H1 (cell line): ENCODE measurements at regions not wholly inside any gene's neighbourhood (a gene's known extent, or its start where the extent isn't known, plus 50 kb on each side); places are given as distances from the start of the nearest gene placed in this dataset.

Experiments
- CTCF ChIA-PET: fragments of 300-600 bp; sonication (Branson Sonifier 250); formaldehyde crosslinking; loops from one replicate; lab custom pipeline; 2021; ENCODE audit not compliant: partially characterized antibody; lab: Charles Lee
- POLR2A ChIA-PET: fragments of 300-600 bp; sonication (Branson Sonifier 250); formaldehyde crosslinking; loops from one replicate; lab custom pipeline; 2021; ENCODE audit warnings: inconsistent platforms; ENCODE audit not compliant: partially characterized antibody; lab: Charles Lee
- DNase-seq, 2 experiments: peaks; one replicate each; pipeline versions ENCODE4 v3.0.0 to v3.0.0-alpha.2; 2010 to 2022; ENCODE audit warnings: low spot score in 2 of 2, low read depth in 1 of 2, mixed read lengths in 1 of 2
- FAIRE-seq: peaks from 2 replicates; lab custom pipeline; 2011; peaks lifted over from hg19 to GRCh38; lab: Jason Lieb, UNC
- H2AFZ ChIP-seq: 2 replicates; pipeline ENCODE4 v1.8.1; 2012; ENCODE audit warnings: low read length, inconsistent platforms
- H2AK5ac ChIP-seq: 2 replicates; pipeline ENCODE4 v1.6.1; 2013; ENCODE audit warnings: low read depth, low read length
- H2BK120ac ChIP-seq: replicated peaks from 2 replicates; pipeline ENCODE3; 2013; ENCODE audit warnings: low read depth, low read length, inconsistent platforms
- H2BK12ac ChIP-seq: 2 replicates; pipeline ENCODE4 v1.6.1; 2013; ENCODE audit warnings: low read depth, low read length
- H2BK15ac ChIP-seq: 2 replicates; pipeline ENCODE4 v1.6.1; 2013; ENCODE audit warnings: low read length
- H2BK20ac ChIP-seq: 2 replicates; pipeline ENCODE4 v1.6.1; 2013; ENCODE audit warnings: low read length
- H2BK5ac ChIP-seq: 2 replicates; pipeline ENCODE4 v1.6.1; 2013; ENCODE audit warnings: low read depth, low read length
- H3K14ac ChIP-seq: 2 replicates; pipeline ENCODE4 v1.6.1; 2013; ENCODE audit warnings: inconsistent platforms; ENCODE audit not compliant: insufficient read length
- H3K18ac ChIP-seq: 2 replicates; pipeline ENCODE4 v1.6.1; 2013; ENCODE audit warnings: low read length; ENCODE audit errors: extremely low read depth
- H3K23ac ChIP-seq: 2 replicates; pipeline ENCODE4 v1.6.1; 2013; ENCODE audit warnings: inconsistent platforms; ENCODE audit not compliant: insufficient read length
- H3K23me2 ChIP-seq: 2 replicates; pipeline ENCODE4 v1.6.1; 2013; ENCODE audit warnings: low read depth, low read length
- H3K27ac ChIP-seq: 2 replicates; pipeline ENCODE4 v1.6.1; 2011; ENCODE audit warnings: low read depth, low read length, inconsistent platforms
- H3K27me3 ChIP-seq, 4 experiments: replicated peaks in 1 of 4; 1 replicate in 1 of 4; 2 replicates in 3 of 4; pipeline versions ENCODE4 v1.6.1 to v1.8.1; 2011 to 2013; ENCODE audit warnings: low read length in 3 of 4, mild to moderate bottlenecking in 3 of 4, inconsistent platforms in 2 of 4, mixed read lengths in 2 of 4, moderate library complexity in 1 of 4; ENCODE audit not compliant: control insufficient read depth in 3 of 4, insufficient read depth in 3 of 4; ENCODE audit errors: extremely low read depth in 1 of 4
- H3K36me3 ChIP-seq, 4 experiments: 2 replicates each; pipeline versions ENCODE4 v1.6.1 to v1.8.1; 2011 to 2013; ENCODE audit warnings: mild to moderate bottlenecking in 4 of 4, low read length in 3 of 4, moderate library complexity in 2 of 4, control low read depth in 1 of 4, inconsistent platforms in 1 of 4; ENCODE audit not compliant: insufficient read depth in 4 of 4, control insufficient read depth in 2 of 4
- H3K4ac ChIP-seq: replicated peaks from 2 replicates; pipeline ENCODE3; 2013; ENCODE audit warnings: low read length, low read depth, mixed read lengths, inconsistent platforms; ENCODE audit not compliant: insufficient read length
- H3K4me1 ChIP-seq, 4 experiments: replicated peaks in 1 of 4; 1 replicate in 1 of 4; 2 replicates in 3 of 4; pipeline versions ENCODE4 v1.6.1 to v1.8.1; 2011 to 2013; ENCODE audit warnings: low read length in 3 of 4, inconsistent platforms in 2 of 4, mixed read lengths in 1 of 4; ENCODE audit not compliant: insufficient read depth in 4 of 4, control insufficient read depth in 3 of 4
- H3K4me2 ChIP-seq, 2 experiments: 2 replicates each; pipeline versions ENCODE4 v1.6.1 to v1.8.1; 2011 to 2013; ENCODE audit warnings: low read depth in 2 of 2, low read length in 2 of 2, control low read depth in 1 of 2, inconsistent platforms in 1 of 2, mild to moderate bottlenecking in 1 of 2; ENCODE audit not compliant: insufficient read depth in 1 of 2
- H3K4me3 ChIP-seq, 4 experiments: fragments of 200-600, 300-600 bp in 1 of 4; sonication (generic), shearing (Covaris generic), sonication (Bioruptor Twin) in 1 of 4; 2 replicates each; pipeline versions ENCODE4 v1.5.1 to v1.8.1; 2011 to 2016; ENCODE audit warnings: low read length in 4 of 4, low read depth in 3 of 4, control low read depth in 2 of 4, inconsistent platforms in 2 of 4, mild to moderate bottlenecking in 2 of 4, mixed read lengths in 1 of 4, moderate library complexity in 1 of 4; ENCODE audit not compliant: insufficient read depth in 2 of 4; ENCODE audit errors: extremely low read depth in 1 of 4
- H3K56ac ChIP-seq: replicated peaks from 2 replicates; pipeline ENCODE3; 2013; ENCODE audit warnings: low read depth, mild to moderate bottlenecking, mixed read lengths, low read length, inconsistent platforms; ENCODE audit not compliant: insufficient read length
- H3K79me1 ChIP-seq: 2 replicates; pipeline ENCODE4 v1.6.1; 2013; ENCODE audit warnings: low read depth, low read length, control low read depth
- H3K79me2 ChIP-seq, 2 experiments: 2 replicates each; pipeline versions ENCODE4 v1.6.1 to v1.8.1; 2012 to 2013; ENCODE audit warnings: low read length in 2 of 2, mild to moderate bottlenecking in 2 of 2, inconsistent platforms in 1 of 2; ENCODE audit not compliant: insufficient read depth in 2 of 2, control insufficient read depth in 1 of 2
- H3K9ac ChIP-seq, 4 experiments: replicated peaks in 1 of 4; 1 replicate in 1 of 4; 2 replicates in 3 of 4; pipeline versions ENCODE4 v1.6.1 to v1.8.1; 2011 to 2013; ENCODE audit warnings: low read depth in 3 of 4, low read length in 3 of 4, control low read depth in 2 of 4, mild to moderate bottlenecking in 2 of 4, moderate library complexity in 2 of 4, inconsistent platforms in 1 of 4; ENCODE audit errors: extremely low read depth in 1 of 4
- H3K9me3 ChIP-seq, 2 experiments: 2 replicates each; pipeline versions ENCODE4 v1.6.1 to v1.8.1; 2012 to 2013; ENCODE audit warnings: mild to moderate bottlenecking in 2 of 2, moderate library complexity in 2 of 2, control low read depth in 1 of 2, inconsistent platforms in 1 of 2, low read depth in 1 of 2, low read length in 1 of 2, mixed read lengths in 1 of 2; ENCODE audit not compliant: insufficient read depth in 2 of 2
- H4K20me1 ChIP-seq, 2 experiments: replicated peaks in 1 of 2; 2 replicates each; pipeline versions ENCODE3 to v1.8.1; 2011 to 2013; ENCODE audit warnings: inconsistent platforms in 2 of 2, low read length in 2 of 2, mild to moderate bottlenecking in 1 of 2; ENCODE audit not compliant: insufficient read depth in 2 of 2, control insufficient read depth in 1 of 2
- H4K5ac ChIP-seq: 2 replicates; pipeline ENCODE4 v1.6.1; 2013; ENCODE audit warnings: low read length, low read depth, mixed read lengths, inconsistent platforms; ENCODE audit not compliant: insufficient read length
- H4K8ac ChIP-seq: 2 replicates; pipeline ENCODE4 v1.8.0; 2013; ENCODE audit warnings: mild to moderate bottlenecking, moderate library complexity, low read length, inconsistent platforms; ENCODE audit not compliant: insufficient read depth; ENCODE audit errors: extremely low read depth
- H4K91ac ChIP-seq: replicated peaks from 2 replicates; pipeline ENCODE3; 2013; ENCODE audit warnings: low read length, mixed read lengths, inconsistent platforms; ENCODE audit not compliant: insufficient read length
- BACH1 ChIP-seq: IDR thresholded peaks from 2 replicates; pipeline ENCODE4 v1.6.1; 2012; ENCODE audit warnings: low read length, improper control_type of control experiment
- EP300 ChIP-seq, 2 experiments: IDR thresholded peaks; 1 replicate in 1 of 2; 2 replicates in 1 of 2; pipeline ENCODE4 v1.6.1; 2011 to 2012; ENCODE audit warnings: low read depth in 2 of 2, low read length in 2 of 2, mild to moderate bottlenecking in 2 of 2, borderline replicate concordance in 1 of 2, inconsistent platforms in 1 of 2, moderate library complexity in 1 of 2
- FOSL1 ChIP-seq: IDR thresholded peaks from 2 replicates; pipeline ENCODE4 v1.6.1; 2011; ENCODE audit warnings: mild to moderate bottlenecking, low read depth, low read length, moderate library complexity; ENCODE audit not compliant: insufficient read depth
- NANOG ChIP-seq: IDR thresholded peaks from 2 replicates; pipeline ENCODE4 v1.6.1; 2011; ENCODE audit warnings: low read length, low read depth, mild to moderate bottlenecking, inconsistent platforms; ENCODE audit not compliant: insufficient read depth, poor library complexity, severe bottlenecking
- POU5F1 ChIP-seq: IDR thresholded peaks from 2 replicates; pipeline ENCODE4 v1.6.1; 2011; ENCODE audit warnings: low read depth, mild to moderate bottlenecking, low read length, moderate library complexity
- RNF2 ChIP-seq: fragments of 200-900, 300-1000 bp; sonication (generic); IDR thresholded peaks from 2 replicates; pipeline ENCODE4 v1.7.1; 2016; ENCODE audit warnings: borderline replicate concordance, low read depth, mild to moderate bottlenecking, antibody characterized with exemption, low read length; ENCODE audit not compliant: poor library complexity, severe bottlenecking; ENCODE audit errors: missing control alignments
- SRF ChIP-seq: IDR thresholded peaks from 2 replicates; pipeline ENCODE4 v1.6.1; 2011; ENCODE audit warnings: mild to moderate bottlenecking, low read depth, low read length, moderate library complexity
- TAF7 ChIP-seq: optimal IDR thresholded peaks from 2 replicates; pipeline ENCODE3; 2011; ENCODE audit warnings: low read depth, mild to moderate bottlenecking, inconsistent platforms, low read length, moderate library complexity, borderline replicate concordance
- TEAD4 ChIP-seq: IDR thresholded peaks from 2 replicates; pipeline ENCODE4 v1.6.1; 2012; ENCODE audit warnings: low read depth, low read length, inconsistent platforms, mixed read lengths
- WGBS, 2 experiments: shearing (Covaris generic) in 1 of 2; methylation state at CpG; one replicate each; pipeline versions ENCODE4 v1.1.6 to v1.1.7; 2013 to 2015; ENCODE audit warnings: low lambda C conversion rate in 2 of 2, mixed read lengths in 2 of 2, inconsistent platforms in 1 of 2, low coverage in 1 of 2, missing lambda C conversion rate in 1 of 2; ENCODE audit not compliant: insufficient replicate concordance in 2 of 2, insufficient coverage in 1 of 2, insufficient read length in 1 of 2; ENCODE audit errors: extremely low coverage in 1 of 2, missing lambda C conversion rate in 1 of 2; 5-methylcytosine and 5-hydroxymethylcytosine counted together
- TF ChIP-seq, protein P1 (sequence below): IDR thresholded peaks from 2 replicates; pipeline ENCODE4 v1.6.1; 2012; ENCODE audit warnings: low read length, inconsistent platforms

GRCh38 chr6:215335-216034 lies 76.8 kb upstream of the DUSP22 start:
- 92% methylated on average over 11 of the region's 11 CpGs; no CpG with 5 or more reads in 1 of the 2 experiments for WGBS, 2 experiments
- POLR2A ChIA-PET, result no interaction called here
- no peak for FAIRE-seq
- no peak for TF ChIP-seq TAF7
- no peak for TF ChIP-seq EP300 (IDR thresholded peaks at IDR 0.05; ENCODE audit: borderline replicate concordance in 1 of 2, low read depth in 2 of 2, low read length in 2 of 2)
- no peak for TF ChIP-seq NANOG
- no peak for TF ChIP-seq POU5F1
- TF ChIP-seq BACH1, result no peak
- no peak for TF ChIP-seq FOSL1
- TF ChIP-seq RNF2, result no peak
- TF ChIP-seq SRF, result no peak
- TF ChIP-seq, protein P1, sequence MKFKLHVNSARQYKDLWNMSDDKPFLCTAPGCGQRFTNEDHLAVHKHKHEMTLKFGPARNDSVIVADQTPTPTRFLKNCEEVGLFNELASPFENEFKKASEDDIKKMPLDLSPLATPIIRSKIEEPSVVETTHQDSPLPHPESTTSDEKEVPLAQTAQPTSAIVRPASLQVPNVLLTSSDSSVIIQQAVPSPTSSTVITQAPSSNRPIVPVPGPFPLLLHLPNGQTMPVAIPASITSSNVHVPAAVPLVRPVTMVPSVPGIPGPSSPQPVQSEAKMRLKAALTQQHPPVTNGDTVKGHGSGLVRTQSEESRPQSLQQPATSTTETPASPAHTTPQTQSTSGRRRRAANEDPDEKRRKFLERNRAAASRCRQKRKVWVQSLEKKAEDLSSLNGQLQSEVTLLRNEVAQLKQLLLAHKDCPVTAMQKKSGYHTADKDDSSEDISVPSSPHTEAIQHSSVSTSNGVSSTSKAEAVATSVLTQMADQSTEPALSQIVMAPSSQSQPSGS, result no peak
- TF ChIP-seq TEAD4, result no peak

More at GRCh38 chr6:215335-216034, 76.8 kb upstream of the DUSP22 start:
- H3K4ac ChIP-seq, result no peak overlapping the region
- no peaks in the 10 kb centered on the region for H3K79me2 ChIP-seq
- H3K23me2 ChIP-seq, result no peaks in the 10 kb centered on the region
- no peak overlapping the region for H2AFZ ChIP-seq
- H3K4me1 ChIP-seq, result 0 out of 7 replicates have a peak, but pooled peaks cover 0 to 3% (median 0%) of the 10 kb centered on the region in 4 experiments
- no peak overlapping the region for H4K5ac ChIP-seq
- H3K9ac ChIP-seq, result no peak overlapping the region
- no peak overlapping the region for H3K23ac ChIP-seq
- H3K27me3 ChIP-seq, result peaks cover 0 to 2% (median 0%) of the 10 kb centered on the region in 4 experiments; a peak in 1 of 7 replicates
- H3K9me3 ChIP-seq, result no peaks in the 10 kb centered on the region
- H3K27ac ChIP-seq, result no peak overlapping the region
- no peaks in the 10 kb centered on the region for H3K79me1 ChIP-seq
- H2BK15ac ChIP-seq, result no peak overlapping the region
- no peak overlapping the region for H2BK120ac ChIP-seq
- H3K18ac ChIP-seq, result no peak overlapping the region
- no peaks in the 10 kb centered on the region for H3K36me3 ChIP-seq
- no peak overlapping the region for H3K14ac ChIP-seq
- H2BK20ac ChIP-seq, result no peak overlapping the region
- no peak overlapping the region for H2BK5ac ChIP-seq
- CTCF ChIA-PET, result interaction anchor here (0.6 to 6.5 kb wide), 18 partner anchors 10 to 1337 kb away, joined by 3 to 46 read pairs (median 4); no protein-coding TSS in a partner anchor
- H4K91ac ChIP-seq, result no peak overlapping the region
- H3K4me2 ChIP-seq, result no peak overlapping the region
- H2AK5ac ChIP-seq, result no peak overlapping the region
- no peak for DNase-seq
- H3K56ac ChIP-seq, result no peak overlapping the region
- H3K4me3 ChIP-seq, result no peak overlapping the region
- no peak overlapping the region for H4K8ac ChIP-seq
- no peak overlapping the region for H2BK12ac ChIP-seq
- H4K20me1 ChIP-seq, result no peaks in the 10 kb centered on the region
